Mesendoderm (in vitro differentiated cells): ENCODE measurements at regions not wholly inside any gene's neighbourhood (a gene's known extent, or its start where the extent isn't known, plus 50 kb on each side); places are given as distances from the start of the nearest gene placed in this dataset.

Experiments used
- DNase-seq: peaks from one replicate; pipeline ENCODE4 v3.0.0; 2013
- H2AK5ac ChIP-seq: 2 replicates; pipeline ENCODE4 v1.6.1; 2013; ENCODE audit warnings: low read length, inconsistent platforms
- H2BK120ac ChIP-seq: 2 replicates; pipeline ENCODE4 v1.6.1; 2013; ENCODE audit warnings: low read depth, mild to moderate bottlenecking, low read length, moderate library complexity, mixed read lengths
- H2BK15ac ChIP-seq: replicated peaks from 2 replicates; pipeline ENCODE4 v1.6.1; 2013; ENCODE audit warnings: low read depth, mild to moderate bottlenecking, moderate library complexity
- H2BK5ac ChIP-seq: 2 replicates; pipeline ENCODE4 v1.6.1; 2013; ENCODE audit warnings: low read length, inconsistent platforms
- H3K18ac ChIP-seq: 2 replicates; pipeline ENCODE4 v1.6.1; 2013; ENCODE audit warnings: mild to moderate bottlenecking, low read length, mixed read lengths
- H3K23ac ChIP-seq: one replicate; pipeline ENCODE4 v1.6.1; 2013; ENCODE audit warnings: low read length
- H3K27ac ChIP-seq: 2 replicates; pipeline ENCODE4 v1.5.1; 2013; ENCODE audit warnings: low read depth, mild to moderate bottlenecking, inconsistent platforms, low read length, moderate library complexity
- H3K27me3 ChIP-seq: 2 replicates; pipeline ENCODE4 v1.6.1; 2013; ENCODE audit warnings: low read length, control low read depth, mild to moderate bottlenecking, inconsistent platforms; ENCODE audit not compliant: insufficient read depth, poor library complexity
- H3K36me3 ChIP-seq: 2 replicates; pipeline ENCODE4 v1.6.1; 2013; ENCODE audit warnings: low read length, inconsistent platforms; ENCODE audit not compliant: control insufficient read depth, insufficient read depth
- H3K4ac ChIP-seq: one replicate; pipeline ENCODE4 v1.6.1; 2013; ENCODE audit warnings: low read depth, mild to moderate bottlenecking, low read length, moderate library complexity
- H3K4me1 ChIP-seq: 2 replicates; pipeline ENCODE4 v1.6.1; 2013; ENCODE audit warnings: low read depth, low read length, inconsistent platforms; ENCODE audit not compliant: control insufficient read depth
- H3K4me2 ChIP-seq: 2 replicates; pipeline ENCODE4 v1.6.1; 2013; ENCODE audit warnings: low read length
- H3K4me3 ChIP-seq: 2 replicates; pipeline ENCODE4 v1.5.1; 2013; ENCODE audit warnings: mild to moderate bottlenecking, low read length
- H3K56ac ChIP-seq: one replicate; pipeline ENCODE4 v1.6.1; 2013; ENCODE audit warnings: low read length
- H3K79me1 ChIP-seq: 2 replicates; pipeline ENCODE4 v1.6.1; 2013; ENCODE audit warnings: low read length, inconsistent platforms
- H3K79me2 ChIP-seq: 2 replicates; pipeline ENCODE4 v1.6.1; 2013; ENCODE audit warnings: mild to moderate bottlenecking, low read length; ENCODE audit not compliant: control insufficient read depth, insufficient read depth
- H3K9ac ChIP-seq: 2 replicates; pipeline ENCODE4 v1.6.1; 2013; ENCODE audit warnings: low read length, inconsistent platforms
- H4K5ac ChIP-seq: one replicate; pipeline ENCODE4 v1.6.1; 2013; ENCODE audit warnings: low read length
- H4K8ac ChIP-seq: one replicate; pipeline ENCODE4 v1.6.1; 2013; ENCODE audit warnings: low read depth, mild to moderate bottlenecking, control low read depth, low read length, moderate library complexity
- WGBS: extraction: QIAGEN DNeasy Blood & Tissue Kit; methylation state at CpG from one replicate; pipeline ENCODE4 v1.1.7; 2013; ENCODE audit warnings: low lambda C conversion rate, missing lambda C conversion rate; ENCODE audit not compliant: insufficient coverage; ENCODE audit errors: extremely low coverage; 5-methylcytosine and 5-hydroxymethylcytosine counted together

DNA sequence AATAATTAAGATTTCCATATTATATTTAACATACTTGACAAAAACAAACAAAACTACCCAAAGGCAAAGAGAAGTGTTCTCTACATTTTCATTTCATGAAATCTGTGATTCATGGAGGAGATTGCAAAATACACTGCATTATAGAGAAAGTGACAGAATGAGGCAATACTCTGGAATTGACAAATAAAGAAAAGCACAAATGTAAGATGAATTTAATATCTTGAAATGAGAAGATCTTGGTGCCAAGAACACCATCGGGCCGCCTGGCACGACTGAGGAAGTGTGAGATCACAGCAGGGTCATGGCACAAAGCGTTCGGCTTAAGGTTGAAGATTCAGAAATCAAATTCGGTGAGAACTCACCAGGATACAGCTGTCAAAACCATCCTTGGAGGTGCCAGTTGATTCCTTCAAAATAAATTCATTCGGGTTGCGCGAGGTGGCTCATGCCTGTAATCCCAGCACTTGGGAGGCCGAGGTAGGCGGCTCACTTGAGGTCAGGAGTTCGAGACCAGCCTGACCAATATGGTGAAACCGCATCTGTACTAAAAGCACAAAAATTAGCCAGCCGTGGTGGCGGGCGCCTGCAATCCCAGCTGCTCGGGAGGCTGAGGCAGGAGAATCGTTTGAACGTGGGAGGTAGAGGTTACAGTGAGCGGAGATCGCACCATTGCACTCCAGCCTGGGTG, 174.0 kb upstream of the PFKP start:
- no CpG with 5 or more reads among the region's 21 CpGs for WGBS
- no peak overlapping the region for H2BK120ac ChIP-seq
- no peak for DNase-seq

DNA sequence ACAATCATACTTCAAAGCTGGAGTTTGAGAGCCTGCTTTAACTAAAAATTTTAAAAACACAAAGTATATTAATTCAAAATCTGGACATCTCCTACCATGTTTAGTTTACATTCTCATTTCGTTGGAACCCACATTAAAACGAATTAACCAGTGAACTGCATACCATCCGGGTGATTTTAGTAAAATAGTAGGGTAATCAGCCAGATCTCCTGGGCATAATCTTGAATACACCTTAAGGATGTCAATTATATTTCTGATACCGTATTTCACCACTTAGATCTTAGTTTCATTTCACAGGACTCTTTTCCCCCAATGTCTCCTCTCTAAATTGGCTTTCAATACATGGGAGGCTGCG, 175.6 kb upstream of the PFKP start:
- Histone ChIP-seq H2AK5ac (no peak overlapping the region), H3K4me1 (no peaks in the 10 kb centered on the region), H4K8ac (no peak overlapping the region), H3K9ac (no peak overlapping the region), H3K27me3 (no peaks in the 10 kb centered on the region), H2BK5ac (no peak overlapping the region), H2BK15ac (no peak overlapping the region), H3K56ac (no peak overlapping the region), H3K23ac (no peak overlapping the region), H3K79me2 (no peaks in the 10 kb centered on the region), H3K18ac (no peak overlapping the region), H3K36me3 (no peaks in the 10 kb centered on the region), H3K4me3 (no peak overlapping the region), H3K27ac (no peak overlapping the region), H4K5ac (no peak overlapping the region), H3K4me2 (no peak overlapping the region), H3K4ac (no peak overlapping the region), H2BK120ac (no peak overlapping the region), H3K79me1 (no peaks in the 10 kb centered on the region)
- WGBS: no CpG with 5 or more reads among the region's 5 CpGs
- no peak for DNase-seq

More for the DNA sequence above, 174.0 kb upstream of the PFKP start:
- H2AK5ac ChIP-seq: no peak overlapping the region
- no peaks in the 10 kb centered on the region for H3K79me1 ChIP-seq
- H3K27me3 ChIP-seq: no peaks in the 10 kb centered on the region
- H3K4me3 ChIP-seq: no peak overlapping the region
- H3K4ac ChIP-seq: no peak overlapping the region
- H4K5ac ChIP-seq: no peak overlapping the region
- no peak overlapping the region for H3K23ac ChIP-seq
- no peak overlapping the region for H3K4me2 ChIP-seq
- H3K18ac ChIP-seq: no peak overlapping the region
- H3K9ac ChIP-seq: no peak overlapping the region
- no peak overlapping the region for H2BK5ac ChIP-seq
- H3K79me2 ChIP-seq: no peaks in the 10 kb centered on the region
- H4K8ac ChIP-seq: no peak overlapping the region
- no peaks in the 10 kb centered on the region for H3K36me3 ChIP-seq
- H3K56ac ChIP-seq: no peak overlapping the region
- H2BK15ac ChIP-seq: no peak overlapping the region
- no peak overlapping the region for H3K27ac ChIP-seq
- H3K4me1 ChIP-seq: no peaks in the 10 kb centered on the region

DNA sequence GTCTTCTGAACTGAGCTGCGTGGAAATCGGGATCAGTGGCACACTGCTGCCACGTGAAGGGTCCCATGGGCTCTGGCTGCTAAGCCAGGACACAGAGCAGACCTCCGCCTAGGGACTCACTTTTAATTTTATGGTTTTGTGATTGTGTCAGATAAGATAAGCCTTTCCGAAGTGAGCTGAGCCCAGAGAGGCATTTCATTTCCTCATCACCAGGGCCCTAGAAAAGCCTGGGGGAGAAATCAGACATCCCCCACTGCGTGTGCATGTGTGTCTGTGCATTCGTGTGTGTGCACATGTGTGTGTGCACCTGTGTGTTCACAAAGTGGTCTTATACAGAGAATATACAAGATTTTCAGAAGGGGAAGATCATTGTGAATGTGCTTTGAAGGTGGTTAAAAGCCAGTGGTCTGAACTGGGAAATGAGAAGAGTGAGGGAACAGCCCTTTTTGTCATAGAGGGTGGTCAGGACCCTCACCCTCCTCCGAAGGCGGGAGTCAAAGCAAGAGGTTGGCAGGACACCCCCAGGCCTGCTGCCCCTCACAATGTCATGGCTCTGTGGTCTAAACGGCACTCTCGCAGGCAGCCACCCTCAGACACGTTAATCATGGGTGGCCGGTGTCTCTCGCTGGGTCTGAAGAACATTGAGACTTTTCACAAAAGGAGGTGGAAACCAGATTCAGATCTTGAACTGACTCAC, 176.1 kb upstream of the PFKP start:
- no peak overlapping the region for H3K27ac ChIP-seq
- no CpG with 5 or more reads among the region's 14 CpGs for WGBS
- no peak overlapping the region for H2BK5ac ChIP-seq
- H3K4ac ChIP-seq: no peak overlapping the region
- H3K9ac ChIP-seq: no peak overlapping the region
- DNase-seq: peak; percentile 77
- H3K18ac ChIP-seq: no peak overlapping the region
- H3K4me2 ChIP-seq: no peak overlapping the region
- no peak overlapping the region for H3K4me3 ChIP-seq
- no peaks in the 10 kb centered on the region for H3K36me3 ChIP-seq
- H3K27me3 ChIP-seq: no peaks in the 10 kb centered on the region
- no peak overlapping the region for H3K56ac ChIP-seq
- no peaks in the 10 kb centered on the region for H3K79me2 ChIP-seq
- no peak overlapping the region for H4K8ac ChIP-seq
- no peaks in the 10 kb centered on the region for H3K79me1 ChIP-seq
- H2BK120ac ChIP-seq: no peak overlapping the region
- no peaks in the 10 kb centered on the region for H3K4me1 ChIP-seq
- no peak overlapping the region for H3K23ac ChIP-seq
- no peak overlapping the region for H2BK15ac ChIP-seq
- no peak overlapping the region for H4K5ac ChIP-seq
- H2AK5ac ChIP-seq: no peak overlapping the region

DNA sequence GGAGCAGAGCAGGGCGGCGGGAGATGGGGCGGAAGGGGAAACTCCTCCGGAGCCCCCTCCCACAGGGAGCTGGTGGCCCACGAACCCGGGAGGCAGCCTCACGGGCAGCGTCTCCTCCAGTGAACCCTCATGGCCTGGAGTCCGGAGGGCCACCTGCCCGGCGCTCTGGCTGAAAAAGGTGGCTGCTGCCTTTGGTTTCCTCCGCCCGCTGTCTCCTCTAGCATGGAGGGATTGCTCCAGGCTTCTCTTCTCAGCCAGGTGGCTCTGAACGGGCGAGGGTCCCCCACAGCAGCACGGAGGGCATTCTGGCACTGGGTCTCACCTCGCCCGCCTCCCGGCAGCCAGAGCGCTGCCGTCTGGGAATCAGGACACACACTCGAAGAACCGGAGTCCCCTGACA, 177.3 kb upstream of the PFKP start:
- H3K4me3 ChIP-seq: no peak overlapping the region
- no peaks in the 10 kb centered on the region for H3K79me1 ChIP-seq
- no peaks in the 10 kb centered on the region for H3K4me1 ChIP-seq
- H3K9ac ChIP-seq: no peak overlapping the region
- no peak overlapping the region for H4K8ac ChIP-seq
- H2AK5ac ChIP-seq: no peak overlapping the region
- H3K4ac ChIP-seq: no peak overlapping the region
- H3K4me2 ChIP-seq: no peak overlapping the region
- DNase-seq: no peak
- no peak overlapping the region for H3K56ac ChIP-seq
- no peak overlapping the region for H2BK15ac ChIP-seq
- H4K5ac ChIP-seq: no peak overlapping the region
- no peak overlapping the region for H3K18ac ChIP-seq
- no peak overlapping the region for H2BK5ac ChIP-seq
- no peak overlapping the region for H3K27ac ChIP-seq
- H2BK120ac ChIP-seq: no peak overlapping the region
- no CpG with 5 or more reads among the region's 23 CpGs for WGBS
- no peaks in the 10 kb centered on the region for H3K36me3 ChIP-seq
- H3K27me3 ChIP-seq: no peaks in the 10 kb centered on the region
- no peak overlapping the region for H3K23ac ChIP-seq
- H3K79me2 ChIP-seq: no peaks in the 10 kb centered on the region

DNA sequence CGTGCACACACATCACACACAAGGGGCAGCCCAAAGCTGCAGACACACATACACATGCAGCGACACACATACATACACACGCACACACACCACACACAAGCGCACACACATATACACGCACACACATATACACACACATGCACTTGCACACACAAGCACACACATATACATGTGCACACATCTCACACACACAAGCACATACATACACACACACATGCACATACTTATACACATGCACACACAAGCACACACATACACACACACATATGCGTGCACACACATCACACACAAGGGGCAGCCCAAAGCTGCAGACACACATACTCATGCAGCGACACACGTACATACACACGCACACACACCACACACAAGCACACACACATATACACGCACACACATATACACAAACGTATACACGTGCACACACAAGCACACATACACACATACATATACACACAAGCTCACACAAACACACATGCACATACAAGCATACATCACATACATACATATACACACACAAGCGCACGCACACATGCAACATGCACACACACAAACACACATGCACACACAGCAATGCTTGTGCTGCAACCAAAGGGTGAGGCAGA, 178.8 kb upstream of the PFKP start:
- Histone ChIP-seq H3K79me2 (no peaks in the 10 kb centered on the region), H3K4me2 (no peak overlapping the region), H3K18ac (no peak overlapping the region), H3K56ac (no peak overlapping the region), H2BK15ac (no peak overlapping the region), H3K36me3 (no peaks in the 10 kb centered on the region), H3K79me1 (no peaks in the 10 kb centered on the region), H2BK120ac (no peak overlapping the region), H3K27ac (no peak overlapping the region), H2BK5ac (no peak overlapping the region), H4K8ac (no peak overlapping the region), H3K4me3 (no peak overlapping the region), H3K4ac (no peak overlapping the region), H3K23ac (no peak overlapping the region), H2AK5ac (no peak overlapping the region), H3K4me1 (no peaks in the 10 kb centered on the region), H3K9ac (no peak overlapping the region), H4K5ac (no peak overlapping the region), H3K27me3 (no peaks in the 10 kb centered on the region)
- no peak for DNase-seq
- no CpG with 5 or more reads among the region's 14 CpGs for WGBS
